SIG-M5 treated with dmso at 0.1 percent for 504 hours (cell line): ENCODE measurements at regions not wholly inside any gene's neighbourhood (a gene's known extent, or its start where the extent isn't known, plus 50 kb on each side); places are given as distances from the start of the nearest gene placed in this dataset.

Experiments
- DNase-seq: peaks from one replicate; lab custom pipeline; 2025; ENCODE audit not compliant: unreplicated experiment; lab: John Stamatoyannopoulos, UW

DNA sequence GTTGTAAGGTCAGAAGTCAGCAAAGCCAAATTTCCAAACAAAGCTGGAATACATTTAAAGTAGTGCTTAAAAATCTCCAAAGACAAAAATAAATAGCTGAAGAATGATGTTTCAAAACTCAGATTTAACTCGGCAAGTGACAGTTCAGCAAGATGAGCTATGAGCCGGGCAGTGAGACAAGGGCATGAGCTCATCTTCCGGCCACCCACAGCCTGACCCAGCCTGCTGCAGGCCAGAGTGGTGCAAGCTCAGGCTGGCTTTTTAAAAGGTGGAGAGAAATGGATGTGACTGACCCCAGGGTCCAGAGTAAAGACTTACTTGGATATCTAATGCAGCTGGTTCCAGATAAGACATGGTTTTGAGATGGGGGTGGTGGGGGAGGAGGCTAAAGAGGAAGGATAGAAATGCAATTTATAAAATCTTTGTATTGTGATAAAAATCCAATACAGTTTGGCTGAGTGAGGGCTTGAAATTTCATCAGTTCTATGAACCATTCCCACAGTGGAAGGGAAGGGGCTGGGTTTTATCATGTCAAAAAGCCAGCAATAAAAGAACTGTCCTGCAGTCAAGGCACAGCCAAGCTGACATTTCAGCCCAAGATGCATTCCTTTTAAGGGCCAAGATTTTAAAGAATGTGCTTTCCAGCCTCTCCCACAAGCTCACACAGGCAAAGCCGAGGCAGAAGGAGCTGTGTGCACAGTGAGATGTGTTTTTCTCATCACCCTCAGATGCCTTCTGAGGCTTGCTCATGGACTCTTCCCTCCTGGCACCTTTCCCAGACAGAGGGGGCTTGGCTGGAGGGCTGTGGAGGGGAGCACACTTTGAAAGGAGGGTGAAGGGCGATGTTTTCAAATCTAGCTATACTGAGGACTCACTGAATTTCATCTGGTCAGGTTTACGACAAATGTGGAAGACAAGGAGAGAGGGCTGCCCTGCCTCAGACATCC lies 97.9 kb upstream of the KLHL29 start:
- DNase-seq: no peak

- no peak for DNase-seq
These were observed 95.3 kb upstream of the KLHL29 start for GRCh38 chr2:23289671-23290070.

DNA sequence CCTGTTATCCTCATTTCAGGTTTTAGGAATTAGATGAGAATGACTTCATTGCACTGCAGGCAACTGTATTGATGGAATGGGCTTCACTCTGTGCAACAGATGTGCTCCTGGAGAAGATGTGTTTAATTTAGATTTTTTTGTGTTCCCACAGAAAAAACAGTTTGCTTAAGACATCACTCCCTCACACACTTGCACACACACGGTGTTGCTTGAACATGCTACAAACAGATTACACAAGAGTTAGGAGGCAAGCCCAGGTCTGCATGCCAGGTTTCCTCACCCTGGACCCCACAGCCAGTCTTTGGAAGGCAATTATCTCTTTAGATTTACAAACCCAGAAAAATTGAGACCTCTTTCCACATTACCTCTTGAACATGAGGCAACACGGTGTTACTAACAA lies 93.7 kb upstream of the KLHL29 start:
- DNase-seq: no peak

DNA sequence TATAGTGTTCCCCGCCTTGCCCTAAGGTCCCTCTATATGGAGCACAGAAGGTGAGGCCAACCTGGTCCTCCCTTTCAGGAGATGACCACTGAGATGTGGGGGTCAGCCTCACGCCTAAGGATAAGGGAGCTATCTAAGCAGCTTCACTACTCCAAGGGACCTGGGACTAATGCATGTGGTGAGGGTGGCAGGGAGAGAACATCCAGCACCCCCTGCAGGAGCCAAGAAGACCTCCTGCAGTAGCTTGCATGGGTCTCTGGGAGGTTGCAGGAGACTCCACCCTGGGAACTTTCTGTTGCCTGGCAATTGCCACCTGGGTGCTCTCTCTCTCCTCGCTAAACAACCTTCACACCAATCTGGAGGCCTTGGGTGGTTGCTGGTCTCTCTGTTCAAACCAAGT lies 93.0 kb upstream of the KLHL29 start:
- DNase-seq: no peak

DNA sequence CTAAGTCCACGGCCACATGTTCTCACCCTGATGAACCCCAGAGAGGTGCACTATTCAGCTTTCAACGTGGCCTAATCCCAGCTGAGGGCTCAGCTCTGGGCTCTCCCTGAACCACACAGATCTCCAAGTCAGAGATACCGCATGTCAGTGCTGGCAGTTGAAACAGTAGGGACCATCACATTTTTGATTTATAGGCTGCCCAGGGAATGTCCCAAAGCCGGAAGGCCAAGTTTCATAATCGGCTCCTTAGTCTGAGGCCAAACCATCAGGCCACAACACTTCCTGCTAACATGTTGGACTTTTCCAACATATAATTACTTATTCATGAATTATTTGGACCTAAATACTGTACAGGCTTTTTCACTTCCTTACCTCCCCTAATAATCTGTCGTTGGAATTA lies 91.9 kb upstream of the KLHL29 start:
- DNase-seq: no peak

- no peak for DNase-seq
These were observed 91.2 kb upstream of the KLHL29 start for GRCh38 chr2:23293731-23294130.

DNA sequence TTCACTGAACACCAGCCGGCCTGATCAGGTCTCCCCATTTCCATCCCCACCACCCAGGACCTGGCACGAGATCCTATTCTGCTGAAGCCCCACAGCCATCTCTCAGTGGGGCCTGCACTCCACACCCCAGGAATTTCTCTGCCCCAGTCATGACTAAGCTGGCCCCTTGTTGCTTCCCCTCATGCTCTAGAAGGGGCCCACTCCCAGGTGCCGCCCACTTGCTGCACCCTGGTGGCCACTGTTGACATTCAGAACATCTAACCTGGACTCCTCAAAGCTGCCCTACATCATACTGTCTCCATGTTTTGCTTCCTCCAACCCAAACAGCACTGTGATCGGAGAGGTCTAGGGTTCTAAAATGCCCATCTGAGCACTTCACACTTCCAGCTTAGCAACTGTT lies 90.7 kb upstream of the KLHL29 start:
- no peak for DNase-seq

DNA sequence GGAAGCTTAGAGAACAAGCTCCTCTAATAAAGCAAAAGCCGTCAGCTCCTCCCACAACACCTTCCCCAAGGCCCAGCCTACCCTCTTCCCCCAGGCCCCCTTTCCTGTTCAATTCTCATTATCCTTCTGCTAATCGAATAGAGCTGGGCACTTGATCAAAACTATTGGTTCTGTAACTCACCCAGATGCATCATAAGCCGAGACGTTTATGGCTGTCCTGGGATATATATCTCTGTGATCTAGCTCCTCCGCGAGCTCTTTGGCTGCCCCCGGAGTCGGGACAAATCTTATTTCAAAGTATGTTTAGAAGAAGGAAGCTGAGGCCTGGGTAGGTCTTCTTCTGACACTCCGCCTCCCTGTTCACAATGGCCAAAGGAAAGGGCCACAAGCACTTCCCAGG lies 88.3 kb upstream of the KLHL29 start:
- no peak for DNase-seq

GRCh38 chr2:23297112-23297511 lies 87.9 kb upstream of the KLHL29 start:
- DNase-seq: no peak

- no peak for DNase-seq
These were observed 86.4 kb upstream of the KLHL29 start for GRCh38 chr2:23298551-23298950.

DNA sequence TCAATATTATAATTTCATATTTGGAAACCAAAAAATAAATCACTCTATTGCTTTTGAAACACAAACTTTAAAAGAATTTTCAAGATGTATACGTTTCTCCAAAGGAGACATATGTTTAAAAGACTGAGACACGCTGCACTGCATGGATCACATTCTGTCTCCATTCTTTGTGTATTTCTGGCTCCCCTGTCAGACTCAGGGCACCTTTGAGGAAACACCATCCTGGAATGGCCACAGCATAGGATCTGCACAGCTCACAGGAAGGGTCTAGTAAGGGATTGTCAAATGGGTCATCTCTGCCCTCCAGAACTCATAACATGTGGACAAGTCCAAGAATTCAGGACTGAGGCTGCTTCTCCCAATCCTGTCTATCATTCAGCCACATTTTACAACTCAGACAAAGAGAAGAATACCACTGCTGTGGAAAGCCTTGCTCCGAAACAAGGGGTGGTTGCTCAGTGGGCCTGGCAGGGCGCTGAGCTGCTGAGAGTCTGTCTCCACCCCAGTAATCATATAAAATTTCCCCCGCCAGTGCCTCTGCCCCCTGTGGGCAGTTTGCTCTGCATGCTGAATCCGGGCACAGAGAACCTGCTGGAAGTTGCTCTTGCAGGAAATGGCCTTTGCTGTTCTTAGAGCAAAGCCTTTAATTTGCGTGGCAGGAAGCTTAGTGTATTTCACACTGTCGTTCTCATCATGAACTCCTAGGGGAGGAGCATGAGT lies 85.3 kb upstream of the KLHL29 start:
- no peak for DNase-seq

GRCh38 chr2:23301136-23301535 lies 83.8 kb upstream of the KLHL29 start:
- DNase-seq: no peak

GRCh38 chr2:23302591-23302990 lies 82.4 kb upstream of the KLHL29 start:
- no peak for DNase-seq

GRCh38 chr2:23306401-23306800 lies 78.6 kb upstream of the KLHL29 start:
- no peak for DNase-seq

GRCh38 chr2:23311186-23311585 lies 73.8 kb upstream of the KLHL29 start:
- DNase-seq: no peak

- no peak for DNase-seq
These were observed 71.9 kb upstream of the KLHL29 start for GRCh38 chr2:23312996-23313606.

GRCh38 chr2:23314687-23315086 lies 70.3 kb upstream of the KLHL29 start:
- no peak for DNase-seq

DNA sequence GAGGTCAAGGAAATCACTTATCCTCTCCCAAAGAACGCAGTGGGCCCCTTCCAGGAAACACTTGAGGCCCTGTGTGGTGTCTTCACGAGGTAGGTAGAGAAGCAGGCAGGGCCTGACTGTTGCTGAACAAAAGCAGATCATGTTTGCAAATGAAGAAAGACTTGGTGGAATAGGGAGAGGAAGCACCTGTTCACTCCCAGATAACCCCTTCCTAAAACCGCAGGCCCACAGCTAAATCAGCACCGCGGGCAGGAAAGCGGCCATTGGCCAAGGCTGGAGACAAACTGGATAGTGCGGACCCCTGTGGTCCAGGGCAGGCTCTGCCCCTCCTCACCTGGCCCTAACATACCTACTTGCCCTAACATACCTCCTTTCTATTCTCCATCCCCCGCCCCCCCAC lies 64.9 kb upstream of the KLHL29 start:
- no peak for DNase-seq

- DNase-seq: no peak
These were observed 63.2 kb upstream of the KLHL29 start for GRCh38 chr2:23321751-23322150.

DNA sequence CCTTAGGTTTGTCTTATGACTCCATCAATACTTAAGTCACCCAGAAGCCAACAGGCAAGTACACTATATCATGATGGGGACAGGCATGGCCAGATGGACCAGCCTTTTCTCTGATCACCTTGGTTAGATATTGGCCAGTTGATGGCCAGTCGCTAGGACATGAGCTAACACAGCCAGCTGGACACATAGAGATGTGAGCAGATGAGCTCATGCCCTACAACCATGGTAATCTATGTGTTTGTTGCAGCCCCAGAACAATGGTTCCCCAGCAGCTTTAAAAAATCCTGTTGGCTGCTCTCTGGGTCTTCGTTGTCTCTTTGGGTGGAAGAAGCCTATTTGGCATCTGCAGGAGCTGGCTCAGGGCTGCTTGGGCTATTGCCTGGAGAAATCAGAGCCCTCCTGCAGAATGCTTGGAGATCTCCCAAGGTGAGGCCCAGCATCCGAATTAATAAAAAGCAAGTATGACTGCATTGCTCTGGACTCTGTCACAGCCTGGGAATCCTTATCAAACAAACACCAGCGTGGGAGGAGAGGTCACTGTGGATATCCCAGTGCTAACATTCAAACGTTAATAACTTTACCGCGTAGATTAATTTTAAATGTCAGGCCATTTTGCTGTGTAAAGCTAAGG lies 62.3 kb upstream of the KLHL29 start:
- DNase-seq: no peak

- no peak for DNase-seq
These were observed 61.6 kb upstream of the KLHL29 start for GRCh38 chr2:23323198-23323916.
